HuH-7 (cell line): ENCODE measurements at regions not wholly inside any gene's neighbourhood (a gene's known extent, or its start where the extent isn't known, plus 50 kb on each side); places are given as distances from the start of the nearest gene placed in this dataset.
"Not testable (repeated sequence)": the region's sequence is repeated elsewhere in the genome, so short reads cannot be mapped to it uniquely, and the experiment has no call there.

ENCODE experiments used
- DNase-seq: peaks from one replicate; pipeline ENCODE4 v3.0.0; 2011; ENCODE audit warnings: low spot score

- DNase-seq = no peak
Observed at GRCh38 chr6:112651239-112651638, 304.1 kb downstream of the RFPL4B start.

GRCh38 chr6:112659912-112660311, 312.8 kb downstream of the RFPL4B start:
- no peak for DNase-seq

GRCh38 chr6:112660626-112661025, 313.5 kb downstream of the RFPL4B start:
- no peak for DNase-seq

GRCh38 chr6:112663698-112664097, 316.6 kb downstream of the RFPL4B start:
- DNase-seq = no peak

GRCh38 chr6:112665114-112665513, 318.0 kb downstream of the RFPL4B start:
- DNase-seq = no peak

- no peak for DNase-seq
Observed at GRCh38 chr6:112665815-112666214, 318.7 kb downstream of the RFPL4B start.

GRCh38 chr6:112667427-112667826, 320.3 kb downstream of the RFPL4B start:
- no peak for DNase-seq

GRCh38 chr6:112680091-112680490, 333.0 kb downstream of the RFPL4B start:
- no peak for DNase-seq

- no peak for DNase-seq
Observed at GRCh38 chr6:112682071-112682470, 334.9 kb downstream of the RFPL4B start.

- DNase-seq = no peak
Observed at GRCh38 chr6:112683106-112683505, 336.0 kb downstream of the RFPL4B start.

- no peak for DNase-seq
Observed at GRCh38 chr6:112683926-112684325, 336.8 kb downstream of the RFPL4B start.

- DNase-seq = not testable (repeated sequence)
Observed at GRCh38 chr6:112685521-112686220, 338.5 kb downstream of the RFPL4B start.

- DNase-seq = not testable (repeated sequence)
Observed at GRCh38 chr6:112688487-112689165, 341.5 kb downstream of the RFPL4B start.

- not testable (repeated sequence) for DNase-seq
Observed at GRCh38 chr6:112689183-112689858, 342.2 kb downstream of the RFPL4B start.

- no peak for DNase-seq
Observed at GRCh38 chr6:112690497-112691202, 343.5 kb downstream of the RFPL4B start.

- no peak for DNase-seq
Observed at GRCh38 chr6:112691289-112691688, 344.2 kb downstream of the RFPL4B start.

- no peak for DNase-seq
Observed at GRCh38 chr6:112695001-112695400, 347.9 kb downstream of the RFPL4B start.

GRCh38 chr6:112697265-112697664, 350.1 kb downstream of the RFPL4B start:
- no peak for DNase-seq

GRCh38 chr6:112701201-112701600, 354.1 kb downstream of the RFPL4B start:
- DNase-seq = no peak

- DNase-seq = no peak
Observed at GRCh38 chr6:112710710-112711109, 363.6 kb downstream of the RFPL4B start.

GRCh38 chr6:112713402-112713801, 366.3 kb downstream of the RFPL4B start:
- no peak for DNase-seq

- DNase-seq = no peak
Observed at GRCh38 chr6:112717401-112717800, 370.3 kb downstream of the RFPL4B start.
